ENCODE measurements at regions not wholly inside any gene's neighbourhood (a gene's known extent, or its start where the extent isn't known, plus 50 kb on each side); places are given as distances from the start of the nearest gene placed in this dataset.

DNA sequence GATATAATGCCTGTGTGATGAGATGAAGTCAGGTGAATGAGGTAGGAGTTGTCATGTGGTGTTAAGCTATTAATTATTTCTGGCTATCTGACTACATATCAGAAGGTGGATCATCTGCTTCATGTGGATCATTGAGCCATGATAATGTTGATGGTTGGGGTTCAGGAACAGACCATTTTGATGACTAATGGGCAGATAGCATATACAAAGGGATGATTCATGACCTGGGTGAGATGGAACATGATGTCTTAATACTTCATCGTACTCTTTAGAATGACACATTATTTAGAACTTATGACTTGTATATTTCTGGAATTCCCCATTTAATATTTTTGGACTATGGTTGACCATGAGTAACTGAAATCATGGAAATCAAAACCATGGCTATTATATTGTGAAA lies 155.1 kb downstream of the OR13A1 start:
- no peak for TF ChIP-seq TEAD1 (CRISPR knock-in tag; IDR thresholded peaks at IDR 0.05)
- no peak for TF ChIP-seq SMAD3 (CRISPR knock-in tag; IDR thresholded peaks at IDR 0.05; ENCODE audit: borderline replicate concordance)
